ENCODE measurements at regions not wholly inside any gene's neighbourhood (a gene's known extent, or its start where the extent isn't known, plus 50 kb on each side); places are given as distances from the start of the nearest gene placed in this dataset.
A peak's percentile ranks its signal among the peaks of the same experiment; 100 is the strongest.

DNA sequence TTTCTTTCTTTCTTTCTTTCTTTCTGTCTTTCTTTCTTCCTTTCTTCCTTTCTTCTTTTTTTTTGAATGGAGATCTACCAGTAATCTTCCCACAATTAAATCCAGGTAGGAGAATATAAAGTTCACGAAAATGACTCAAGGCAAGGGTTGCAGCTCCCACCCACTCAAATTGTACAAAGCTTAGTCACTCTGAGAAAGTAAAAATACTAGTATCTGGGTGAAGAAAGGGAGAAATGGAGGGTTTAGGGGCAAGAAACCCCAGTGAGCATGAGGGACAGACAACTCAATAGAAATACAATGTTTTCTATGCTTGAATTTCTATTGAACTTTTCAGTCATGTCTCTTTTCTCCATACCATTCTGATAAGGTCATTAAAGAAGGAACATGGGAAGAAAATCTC is 200.8 kb downstream of the GATA3 start:
- Histone ChIP-seq H3K79me2 (ENCODE audit: low read length) (no peaks in the 10 kb centered on the region), H3K36me3 (ENCODE audit: insufficient read depth, low read length) (no peaks in the 10 kb centered on the region), H3K9me3 (ENCODE audit: low read length) (no peaks in the 10 kb centered on the region), H2AFZ (ENCODE audit: low read length) (no peak overlapping the region), H3K4me3 (ENCODE audit: low read length) (no peak overlapping the region), H3K9me2 (replicated peaks; ENCODE audit: insufficient read depth, low read length) (no peaks in the 10 kb centered on the region), H3K27me3 (ENCODE audit: low read length) (no peaks in the 10 kb centered on the region), H3K4me1 (ENCODE audit: low read length) (peaks cover under 1% of the 10 kb centered on the region; the same call in 1 of the 2 replicates), H3K4me2 (ENCODE audit: low read depth, low read length, poor library complexity, severe bottlenecking) (no peak overlapping the region), H3K9ac (ENCODE audit: low read length) (no peak overlapping the region), H3K27ac (ENCODE audit: low read length) (no peak overlapping the region), H4K20me1 (ENCODE audit: insufficient read depth, low read depth, low read length) (no peaks in the 10 kb centered on the region)
- no peak for DNase-seq

DNA sequence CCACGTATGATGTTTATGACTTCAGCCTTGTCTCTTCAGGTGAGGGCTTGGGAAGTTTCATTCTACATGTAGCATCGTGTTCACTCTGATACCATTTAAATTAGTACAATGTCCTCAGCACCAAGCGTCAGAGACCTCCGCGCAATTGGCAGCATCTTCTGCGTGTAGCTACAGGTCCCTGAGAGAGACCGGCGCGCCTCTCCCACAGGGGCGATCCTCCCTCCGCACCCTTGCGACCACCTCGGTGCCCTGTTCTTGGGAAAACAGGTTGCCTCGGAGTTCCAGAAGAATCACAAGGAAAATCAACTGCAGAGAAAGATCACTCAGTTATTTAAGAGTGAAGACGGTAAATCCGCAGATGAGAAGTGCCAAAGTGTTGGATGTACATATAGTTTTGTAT is 206.2 kb downstream of the GATA3 start:
- no peaks in the 10 kb centered on the region for H4K20me1 ChIP-seq (ENCODE audit: insufficient read depth, low read depth, low read length)

DNA sequence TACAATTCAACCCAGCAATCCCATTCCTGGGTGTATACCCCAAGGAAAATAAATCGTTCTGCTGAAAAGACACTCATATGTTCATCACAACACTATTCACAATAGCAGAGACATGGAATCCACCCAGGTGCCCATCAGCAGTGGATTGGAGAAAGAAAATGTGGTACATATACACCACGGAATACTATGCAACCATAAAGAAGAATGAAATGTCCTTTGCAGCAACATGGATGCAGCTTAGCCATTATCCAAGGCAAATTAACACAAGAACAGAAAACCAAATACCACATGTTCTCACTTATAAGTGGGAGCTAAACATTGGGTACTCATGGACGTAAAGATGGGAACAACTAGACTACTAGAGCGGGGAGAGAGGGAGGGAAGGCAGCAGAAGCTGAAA is 207.8 kb downstream of the GATA3 start:
- H3K36me3 ChIP-seq (ENCODE audit: insufficient read depth, low read length), result no peaks in the 10 kb centered on the region
- DNase-seq, result no peak
- H3K4me2 ChIP-seq (ENCODE audit: low read depth, low read length, poor library complexity, severe bottlenecking), result no peak overlapping the region
- no peak overlapping the region for H2AFZ ChIP-seq (ENCODE audit: low read length)
- no peaks in the 10 kb centered on the region for H3K9me2 ChIP-seq (replicated peaks; ENCODE audit: insufficient read depth, low read length)
- H3K9ac ChIP-seq (ENCODE audit: low read length), result no peak overlapping the region
- no peaks in the 10 kb centered on the region for H4K20me1 ChIP-seq (ENCODE audit: insufficient read depth, low read depth, low read length)
- H3K9me3 ChIP-seq (ENCODE audit: low read length), result no peaks in the 10 kb centered on the region
- no peak overlapping the region for H3K27ac ChIP-seq (ENCODE audit: low read length)
- H3K79me2 ChIP-seq (ENCODE audit: low read length), result no peaks in the 10 kb centered on the region
- H3K27me3 ChIP-seq (ENCODE audit: low read length), result no peaks in the 10 kb centered on the region
- no peaks in the 10 kb centered on the region for H3K4me1 ChIP-seq (ENCODE audit: low read length)
- H3K4me3 ChIP-seq (ENCODE audit: low read length), result no peak overlapping the region

More for the DNA sequence above, 206.2 kb downstream of the GATA3 start:
- no peaks in the 10 kb centered on the region for H3K27me3 ChIP-seq (ENCODE audit: low read length)
- no peaks in the 10 kb centered on the region for H3K79me2 ChIP-seq (ENCODE audit: low read length)
- no peak overlapping the region for H3K4me2 ChIP-seq (ENCODE audit: low read depth, low read length, poor library complexity, severe bottlenecking)
- no peaks in the 10 kb centered on the region for H3K36me3 ChIP-seq (ENCODE audit: insufficient read depth, low read length)
- H3K9ac ChIP-seq (ENCODE audit: low read length), result no peak overlapping the region
- H2AFZ ChIP-seq (ENCODE audit: low read length), result no peak overlapping the region
- no peaks in the 10 kb centered on the region for H3K9me2 ChIP-seq (replicated peaks; ENCODE audit: insufficient read depth, low read length)
- no peak overlapping the region for H3K4me3 ChIP-seq (ENCODE audit: low read length)
- no peaks in the 10 kb centered on the region for H3K4me1 ChIP-seq (ENCODE audit: low read length)
- DNase-seq, result no peak
- H3K27ac ChIP-seq (ENCODE audit: low read length), result no peak overlapping the region
- no peaks in the 10 kb centered on the region for H3K9me3 ChIP-seq (ENCODE audit: low read length)

DNA sequence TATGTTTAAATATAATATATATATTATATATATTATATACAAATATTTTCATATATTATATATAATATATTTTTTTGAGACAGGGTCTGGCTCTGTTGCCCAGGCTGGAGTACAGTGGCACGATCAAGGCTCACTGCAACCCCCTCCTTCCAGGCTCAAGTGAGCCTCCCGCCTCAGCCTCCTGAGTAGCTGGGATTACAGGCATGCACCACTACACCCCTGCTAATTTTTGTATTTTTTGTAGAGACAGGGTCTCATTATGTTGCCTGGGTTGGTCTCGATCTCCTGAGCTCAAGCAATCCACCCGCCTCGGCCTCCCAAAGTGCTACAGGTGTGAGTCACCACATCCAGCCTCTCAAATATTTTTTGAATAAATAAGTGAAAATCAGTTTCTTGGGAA is 215.5 kb downstream of the GATA3 start:
- Histone ChIP-seq H3K27ac (ENCODE audit: low read length) (no peak overlapping the region), H3K27me3 (ENCODE audit: low read length) (no peaks in the 10 kb centered on the region), H3K9me3 (ENCODE audit: low read length) (no peaks in the 10 kb centered on the region), H4K20me1 (ENCODE audit: insufficient read depth, low read depth, low read length) (no peaks in the 10 kb centered on the region), H3K4me1 (ENCODE audit: low read length) (no peaks in the 10 kb centered on the region), H3K36me3 (ENCODE audit: insufficient read depth, low read length) (no peaks in the 10 kb centered on the region), H3K4me3 (ENCODE audit: low read length) (no peak overlapping the region), H3K9ac (ENCODE audit: low read length) (no peak overlapping the region), H3K9me2 (replicated peaks; ENCODE audit: insufficient read depth, low read length) (no peaks in the 10 kb centered on the region), H3K4me2 (ENCODE audit: low read depth, low read length, poor library complexity, severe bottlenecking) (no peak overlapping the region), H2AFZ (ENCODE audit: low read length) (no peak overlapping the region), H3K79me2 (ENCODE audit: low read length) (no peaks in the 10 kb centered on the region)
- DNase-seq, result no peak

DNA sequence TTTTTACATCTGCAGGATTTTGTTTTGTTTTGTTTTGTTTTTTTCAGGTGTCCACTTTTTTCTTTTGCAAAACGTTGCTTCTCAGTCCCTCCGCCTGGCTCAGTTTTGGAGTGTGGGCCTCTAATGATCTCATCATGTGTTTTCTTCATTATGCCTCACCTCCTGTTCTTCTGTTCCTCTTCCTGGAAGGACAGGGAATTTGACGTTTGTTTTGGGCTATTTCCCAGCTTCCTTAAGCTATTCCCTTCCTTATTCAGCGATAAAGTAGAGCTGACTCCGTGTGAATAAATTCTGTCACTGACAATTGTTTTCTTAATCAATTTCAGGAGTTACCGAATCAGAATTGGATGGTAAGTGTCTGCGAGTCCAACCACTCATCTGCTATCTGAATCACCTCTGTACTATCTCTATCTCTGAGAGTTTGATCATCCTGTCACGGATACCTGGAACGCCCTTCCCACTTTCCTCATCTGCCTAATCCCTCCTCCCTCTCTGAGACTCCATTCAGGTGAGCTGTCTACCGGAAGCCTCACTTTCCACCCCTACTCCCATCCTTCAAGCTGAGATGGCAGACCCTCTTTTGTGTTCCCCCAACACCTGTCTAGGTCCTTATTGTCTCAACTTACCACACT is 218.4 kb downstream of the GATA3 start:
- Histone ChIP-seq H3K27me3 (ENCODE audit: low read length) (no peaks in the 10 kb centered on the region), H2AFZ (ENCODE audit: low read length) (no peak overlapping the region), H3K9ac (ENCODE audit: low read length) (no peak overlapping the region), H3K36me3 (ENCODE audit: insufficient read depth, low read length) (no peaks in the 10 kb centered on the region), H3K9me3 (ENCODE audit: low read length) (no peaks in the 10 kb centered on the region), H3K9me2 (replicated peaks; ENCODE audit: insufficient read depth, low read length) (no peaks in the 10 kb centered on the region), H3K4me3 (ENCODE audit: low read length) (no peak overlapping the region), H3K4me1 (ENCODE audit: low read length) (no peaks in the 10 kb centered on the region), H4K20me1 (ENCODE audit: insufficient read depth, low read depth, low read length) (no peaks in the 10 kb centered on the region), H3K79me2 (ENCODE audit: low read length) (no peaks in the 10 kb centered on the region), H3K4me2 (ENCODE audit: low read depth, low read length, poor library complexity, severe bottlenecking) (no peak overlapping the region), H3K27ac (ENCODE audit: low read length) (no peak overlapping the region)
- DNase-seq, result no peak

DNA sequence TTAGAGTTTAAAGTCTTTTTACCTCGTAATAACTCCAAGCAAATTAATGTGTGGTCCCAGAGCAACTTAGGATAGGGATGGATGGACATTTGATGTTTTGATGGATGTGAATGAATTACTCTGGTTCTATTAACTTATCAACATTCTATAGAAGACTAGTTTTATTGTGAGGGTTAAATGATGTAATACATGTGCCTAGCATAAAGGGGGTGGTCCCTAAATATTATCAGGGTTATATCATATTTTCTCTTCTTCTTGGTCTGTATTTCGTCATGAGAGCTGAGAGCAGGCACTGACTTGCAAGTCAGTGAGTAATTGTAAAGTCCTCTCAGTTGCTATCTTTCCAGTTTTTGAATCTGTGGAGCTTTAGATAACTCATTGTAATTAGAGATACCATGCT is 219.3 kb downstream of the GATA3 start:
- no peak overlapping the region for H3K4me2 ChIP-seq (ENCODE audit: low read depth, low read length, poor library complexity, severe bottlenecking)
- no peak overlapping the region for H3K9ac ChIP-seq (ENCODE audit: low read length)
- no peaks in the 10 kb centered on the region for H3K4me1 ChIP-seq (ENCODE audit: low read length)
- no peaks in the 10 kb centered on the region for H3K79me2 ChIP-seq (ENCODE audit: low read length)
- no peaks in the 10 kb centered on the region for H4K20me1 ChIP-seq (ENCODE audit: insufficient read depth, low read depth, low read length)
- no peaks in the 10 kb centered on the region for H3K36me3 ChIP-seq (ENCODE audit: insufficient read depth, low read length)
- DNase-seq, result no peak
- no peaks in the 10 kb centered on the region for H3K27me3 ChIP-seq (ENCODE audit: low read length)
- no peaks in the 10 kb centered on the region for H3K9me3 ChIP-seq (ENCODE audit: low read length)
- no peak overlapping the region for H2AFZ ChIP-seq (ENCODE audit: low read length)
- H3K9me2 ChIP-seq (replicated peaks; ENCODE audit: insufficient read depth, low read length), result no peaks in the 10 kb centered on the region
- H3K27ac ChIP-seq (ENCODE audit: low read length), result no peak overlapping the region
- H3K4me3 ChIP-seq (ENCODE audit: low read length), result no peak overlapping the region

DNA sequence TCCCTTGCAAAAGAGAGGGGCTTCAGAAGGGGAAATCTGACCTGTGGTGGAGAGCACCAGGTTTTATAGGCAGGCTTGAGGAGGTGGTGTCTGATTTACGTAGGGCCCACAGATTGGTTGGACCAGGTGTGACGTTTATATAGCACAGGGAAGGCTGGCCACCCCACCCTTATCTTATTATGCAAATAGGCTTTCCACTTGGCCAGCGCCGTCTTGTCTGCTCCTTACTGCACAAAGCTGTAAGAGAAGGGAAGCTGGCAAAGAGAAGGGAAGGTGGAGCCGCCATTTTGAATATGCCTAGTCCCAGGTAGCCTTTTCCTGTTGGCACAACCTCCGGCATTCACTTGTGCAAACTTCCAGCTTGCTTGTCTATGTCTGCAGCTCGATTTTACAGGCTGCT is 221.4 kb downstream of the GATA3 start:
- Histone ChIP-seq H3K9me3 (ENCODE audit: low read length) (no peaks in the 10 kb centered on the region), H3K36me3 (ENCODE audit: insufficient read depth, low read length) (no peaks in the 10 kb centered on the region), H3K79me2 (ENCODE audit: low read length) (no peaks in the 10 kb centered on the region), H3K27ac (ENCODE audit: low read length) (no peak overlapping the region), H3K9me2 (replicated peaks; ENCODE audit: insufficient read depth, low read length) (no peaks in the 10 kb centered on the region), H3K4me2 (ENCODE audit: low read depth, low read length, poor library complexity, severe bottlenecking) (no peak overlapping the region), H4K20me1 (ENCODE audit: insufficient read depth, low read depth, low read length) (no peaks in the 10 kb centered on the region), H2AFZ (ENCODE audit: low read length) (no peak overlapping the region), H3K27me3 (ENCODE audit: low read length) (no peaks in the 10 kb centered on the region), H3K4me1 (ENCODE audit: low read length) (no peaks in the 10 kb centered on the region), H3K4me3 (ENCODE audit: low read length) (no peak overlapping the region), H3K9ac (ENCODE audit: low read length) (no peak overlapping the region)
- peak; percentile 44 for DNase-seq

DNA sequence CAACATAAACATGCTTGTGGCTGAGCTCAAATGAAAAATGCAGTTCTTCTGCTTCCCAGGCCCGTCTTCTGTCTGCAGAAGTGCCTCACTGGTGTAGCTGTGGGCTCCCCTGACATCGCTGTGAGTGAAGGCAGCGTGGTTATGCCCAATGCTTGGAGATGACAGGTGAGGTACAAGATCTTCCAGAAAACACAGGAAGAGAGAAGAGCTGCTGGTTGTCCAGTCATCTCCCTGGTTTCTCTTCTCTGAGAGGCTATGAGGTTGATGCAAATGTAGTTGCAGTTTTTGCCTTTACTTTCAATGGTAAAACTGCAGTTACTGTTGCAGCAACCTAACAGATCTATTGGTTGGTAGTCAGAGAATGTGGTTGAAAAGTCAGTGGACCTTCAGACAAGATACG is 223.6 kb downstream of the GATA3 start:
- no peaks in the 10 kb centered on the region for H3K9me2 ChIP-seq (replicated peaks; ENCODE audit: insufficient read depth, low read length)
- no peaks in the 10 kb centered on the region for H3K79me2 ChIP-seq (ENCODE audit: low read length)
- H3K9me3 ChIP-seq (ENCODE audit: low read length), result no peaks in the 10 kb centered on the region
- no peaks in the 10 kb centered on the region for H3K4me1 ChIP-seq (ENCODE audit: low read length)
- no peak for DNase-seq
- no peak overlapping the region for H3K4me3 ChIP-seq (ENCODE audit: low read length)
- H3K27me3 ChIP-seq (ENCODE audit: low read length), result no peaks in the 10 kb centered on the region
- H3K36me3 ChIP-seq (ENCODE audit: insufficient read depth, low read length), result no peaks in the 10 kb centered on the region
- no peak overlapping the region for H3K9ac ChIP-seq (ENCODE audit: low read length)
- H4K20me1 ChIP-seq (ENCODE audit: insufficient read depth, low read depth, low read length), result no peaks in the 10 kb centered on the region
- no peak overlapping the region for H2AFZ ChIP-seq (ENCODE audit: low read length)
- no peak overlapping the region for H3K27ac ChIP-seq (ENCODE audit: low read length)
- H3K4me2 ChIP-seq (ENCODE audit: low read depth, low read length, poor library complexity, severe bottlenecking), result no peak overlapping the region

DNA sequence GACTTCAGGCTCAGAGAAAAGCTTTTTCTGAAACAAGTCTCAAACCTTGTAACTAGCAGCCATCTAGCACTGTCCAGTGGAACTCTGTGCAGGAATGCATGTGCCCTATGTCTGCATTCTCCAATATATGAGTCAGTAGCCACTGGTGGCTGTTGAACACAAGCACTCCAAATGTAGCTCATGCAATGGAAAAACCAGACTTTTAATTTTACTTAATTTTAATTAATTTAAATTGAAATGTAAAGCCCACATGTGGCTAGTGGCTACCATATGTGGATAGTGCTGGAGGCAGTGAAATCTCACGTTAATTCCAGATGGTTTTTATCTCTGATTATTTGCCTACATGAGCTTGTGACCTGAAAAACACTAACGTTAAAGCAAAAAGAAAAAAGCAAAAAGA is 225.1 kb downstream of the GATA3 start:
- Histone ChIP-seq H3K79me2 (ENCODE audit: low read length) (no peaks in the 10 kb centered on the region), H3K9me3 (ENCODE audit: low read length) (no peaks in the 10 kb centered on the region), H3K4me3 (ENCODE audit: low read length) (no peak overlapping the region), H3K27me3 (ENCODE audit: low read length) (no peaks in the 10 kb centered on the region), H3K9ac (ENCODE audit: low read length) (no peak overlapping the region), H2AFZ (ENCODE audit: low read length) (no peak overlapping the region), H3K4me1 (ENCODE audit: low read length) (no peaks in the 10 kb centered on the region), H3K36me3 (ENCODE audit: insufficient read depth, low read length) (no peaks in the 10 kb centered on the region), H3K4me2 (ENCODE audit: low read depth, low read length, poor library complexity, severe bottlenecking) (no peak overlapping the region), H3K27ac (ENCODE audit: low read length) (no peak overlapping the region), H3K9me2 (replicated peaks; ENCODE audit: insufficient read depth, low read length) (no peaks in the 10 kb centered on the region), H4K20me1 (ENCODE audit: insufficient read depth, low read depth, low read length) (no peaks in the 10 kb centered on the region)
- DNase-seq, result no peak

Data from Karpas-422 (cell line).